RKO (cell line): ENCODE measurements at regions not wholly inside any gene's neighbourhood (a gene's known extent, or its start where the extent isn't known, plus 50 kb on each side); places are given as distances from the start of the nearest gene placed in this dataset.
"Not testable (repeated sequence)": the region's sequence is repeated elsewhere in the genome, so short reads cannot be mapped to it uniquely, and the experiment has no call there.

Experiments used
- DNase-seq: peaks from one replicate; pipeline ENCODE4 v3.0.0-alpha.2; 2016; ENCODE audit warnings: low spot score

GRCh38 chr2:187989925-187990623 lies 301.6 kb upstream of the GULP1 start:
- DNase-seq: no peak

GRCh38 chr2:187991389-187991788 lies 300.3 kb upstream of the GULP1 start:
- no peak for DNase-seq

- DNase-seq: peak; percentile 38
Observed at GRCh38 chr2:187994464-187995331, 297.0 kb upstream of the GULP1 start.

GRCh38 chr2:187995556-187995955 lies 296.1 kb upstream of the GULP1 start:
- DNase-seq: no peak

GRCh38 chr2:187996630-187997029 lies 295.0 kb upstream of the GULP1 start:
- DNase-seq: no peak

- no peak for DNase-seq
Observed at GRCh38 chr2:188000189-188000588, 291.5 kb upstream of the GULP1 start.

GRCh38 chr2:188003800-188004199 lies 287.9 kb upstream of the GULP1 start:
- DNase-seq: no peak

- DNase-seq: no peak
Observed at GRCh38 chr2:188013767-188014166, 277.9 kb upstream of the GULP1 start.

GRCh38 chr2:188016917-188017316 lies 274.8 kb upstream of the GULP1 start:
- DNase-seq: no peak

- DNase-seq: no peak
Observed at GRCh38 chr2:188022389-188022788, 269.3 kb upstream of the GULP1 start.

GRCh38 chr2:188023035-188023434 lies 268.6 kb upstream of the GULP1 start:
- no peak for DNase-seq

- no peak for DNase-seq
Observed at GRCh38 chr2:188024811-188025210, 266.9 kb upstream of the GULP1 start.

GRCh38 chr2:188028739-188029138 lies 262.9 kb upstream of the GULP1 start:
- DNase-seq: no peak

- no peak for DNase-seq
Observed at GRCh38 chr2:188032306-188032705, 259.4 kb upstream of the GULP1 start.

GRCh38 chr2:188032786-188033185 lies 258.9 kb upstream of the GULP1 start:
- DNase-seq: no peak

- not testable (repeated sequence) for DNase-seq
Observed at GRCh38 chr2:188033240-188033639, 258.4 kb upstream of the GULP1 start.

GRCh38 chr2:188034102-188034501 lies 257.6 kb upstream of the GULP1 start:
- DNase-seq: not testable (repeated sequence)

- DNase-seq: not testable (repeated sequence)
Observed at GRCh38 chr2:188035377-188035776, 256.3 kb upstream of the GULP1 start.

GRCh38 chr2:188036786-188037185 lies 254.9 kb upstream of the GULP1 start:
- not testable (repeated sequence) for DNase-seq

GRCh38 chr2:188039307-188039706 lies 252.4 kb upstream of the GULP1 start:
- DNase-seq: no peak

GRCh38 chr2:188042412-188042811 lies 249.3 kb upstream of the GULP1 start:
- peak; percentile 36 for DNase-seq

GRCh38 chr2:188045016-188045415 lies 246.7 kb upstream of the GULP1 start:
- DNase-seq: no peak

- peak; percentile 14 for DNase-seq
Observed at GRCh38 chr2:188046437-188046836, 245.2 kb upstream of the GULP1 start.
